NCI-H1105 (cell line): ENCODE measurements at regions not wholly inside any gene's neighbourhood (a gene's known extent, or its start where the extent isn't known, plus 50 kb on each side); places are given as distances from the start of the nearest gene placed in this dataset.
A peak's percentile ranks its signal among the peaks of the same experiment; 100 is the strongest.

Source experiments
- DNase-seq: peaks from one replicate; lab custom pipeline; 2025; lab: John Stamatoyannopoulos, UW

GRCh38 chr2:118240276-118240675 is 152.0 kb downstream of the INSIG2 start:
- no peak for DNase-seq

GRCh38 chr2:118239284-118239683 is 151.0 kb downstream of the INSIG2 start:
- DNase-seq: no peak

GRCh38 chr2:118237451-118237850 is 149.2 kb downstream of the INSIG2 start:
- DNase-seq: no peak

GRCh38 chr2:118232796-118233195 is 144.5 kb downstream of the INSIG2 start:
- DNase-seq: no peak

- no peak for DNase-seq
These were observed 144.1 kb downstream of the INSIG2 start for GRCh38 chr2:118232391-118232790.

- no peak for DNase-seq
These were observed 143.5 kb downstream of the INSIG2 start for GRCh38 chr2:118231759-118232158.

- DNase-seq: no peak
These were observed 139.6 kb downstream of the INSIG2 start for GRCh38 chr2:118227698-118228508.

- DNase-seq: no peak
These were observed 137.4 kb downstream of the INSIG2 start for GRCh38 chr2:118225666-118226065.

GRCh38 chr2:118224895-118225311 is 136.6 kb downstream of the INSIG2 start:
- DNase-seq: no peak

GRCh38 chr2:118223992-118224894 is 136.0 kb downstream of the INSIG2 start:
- DNase-seq: no peak

- no peak for DNase-seq
These were observed 135.3 kb downstream of the INSIG2 start for GRCh38 chr2:118223511-118223991.

GRCh38 chr2:118222672-118223421 is 134.6 kb downstream of the INSIG2 start:
- DNase-seq: no peak

GRCh38 chr2:118222273-118222594 is 134.0 kb downstream of the INSIG2 start:
- DNase-seq: no peak

GRCh38 chr2:118221536-118222272 is 133.4 kb downstream of the INSIG2 start:
- peak; percentile 58 for DNase-seq

GRCh38 chr2:118219611-118220010 is 131.3 kb downstream of the INSIG2 start:
- DNase-seq: no peak

GRCh38 chr2:118216224-118216623 is 128.0 kb downstream of the INSIG2 start:
- DNase-seq: no peak

- DNase-seq: no peak
These were observed 121.5 kb downstream of the INSIG2 start for GRCh38 chr2:118209727-118210126.

GRCh38 chr2:118207889-118208288 is 119.6 kb downstream of the INSIG2 start:
- DNase-seq: no peak

GRCh38 chr2:118202707-118203303 is 114.5 kb downstream of the INSIG2 start:
- DNase-seq: peak; percentile 39

GRCh38 chr2:118198268-118198667 is 110.0 kb downstream of the INSIG2 start:
- no peak for DNase-seq

- no peak for DNase-seq
These were observed 108.9 kb downstream of the INSIG2 start for GRCh38 chr2:118197011-118197675.
